ENCODE measurements at regions not wholly inside any gene's neighbourhood (a gene's known extent, or its start where the extent isn't known, plus 50 kb on each side); places are given as distances from the start of the nearest gene placed in this dataset.

DNA sequence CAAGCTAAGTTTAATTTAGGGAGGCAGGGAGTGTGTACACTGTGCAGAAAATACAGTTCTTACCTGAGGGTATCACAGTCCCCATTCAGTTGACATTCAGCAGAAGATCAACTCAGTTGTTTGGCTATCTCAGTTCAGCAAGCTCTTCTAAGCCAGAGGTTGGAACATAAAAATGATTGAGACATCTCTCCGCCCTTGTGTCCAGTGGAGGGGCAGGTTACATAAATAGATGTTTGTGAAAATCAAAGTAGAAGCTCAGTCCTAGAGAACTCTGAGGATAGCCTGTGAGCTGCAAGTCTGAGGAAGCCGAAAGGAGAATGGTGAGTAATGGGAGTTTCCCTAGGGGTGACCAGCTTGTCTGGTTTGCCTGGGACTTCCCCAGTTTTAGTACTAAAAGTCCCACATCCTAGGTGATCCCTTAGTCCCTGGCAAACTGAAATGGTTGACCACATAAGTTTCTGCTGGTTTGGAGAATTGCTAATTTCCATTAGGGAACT is 251.4 kb upstream of the ATP2B1 start:
- DNase-seq (ENCODE audit: low read depth), result peak; percentile 78

GRCh38 chr12:89959179-89959578 is 250.5 kb upstream of the ATP2B1 start:
- DNase-seq (ENCODE audit: low read depth), result no peak

- no peak for DNase-seq (ENCODE audit: low read depth)
Observed at GRCh38 chr12:89954259-89954658, 245.6 kb upstream of the ATP2B1 start.

GRCh38 chr12:89951694-89952060 is 243.0 kb upstream of the ATP2B1 start:
- no peak for DNase-seq (ENCODE audit: low read depth)

GRCh38 chr12:89951050-89951693 is 242.5 kb upstream of the ATP2B1 start:
- DNase-seq (ENCODE audit: low read depth), result peak; percentile 95

DNA sequence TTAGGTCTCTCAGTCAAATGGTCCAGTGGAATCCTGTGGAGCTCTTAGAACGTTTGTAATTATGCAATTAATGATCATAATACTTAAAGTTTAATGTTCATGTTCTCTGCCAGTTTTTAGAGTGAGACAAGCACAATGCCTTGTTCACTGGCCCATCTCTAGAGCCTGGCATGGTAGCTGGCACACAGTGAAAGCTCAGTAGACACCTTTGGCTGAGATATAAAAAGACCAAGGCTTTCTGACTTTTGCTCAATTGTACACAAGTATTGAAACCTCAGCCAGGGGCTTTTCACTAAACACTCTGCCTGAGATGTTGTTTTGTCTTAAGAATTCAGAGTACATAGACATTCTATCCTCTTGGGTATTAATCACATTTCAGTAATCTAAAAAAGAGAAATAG is 241.8 kb upstream of the ATP2B1 start:
- DNase-seq (ENCODE audit: low read depth), result no peak

- peak; percentile 91 for DNase-seq (ENCODE audit: low read depth)
Observed at GRCh38 chr12:89949457-89950195, 241.0 kb upstream of the ATP2B1 start.

- DNase-seq (ENCODE audit: low read depth), result no peak
Observed at GRCh38 chr12:89948271-89949175, 239.9 kb upstream of the ATP2B1 start.

DNA sequence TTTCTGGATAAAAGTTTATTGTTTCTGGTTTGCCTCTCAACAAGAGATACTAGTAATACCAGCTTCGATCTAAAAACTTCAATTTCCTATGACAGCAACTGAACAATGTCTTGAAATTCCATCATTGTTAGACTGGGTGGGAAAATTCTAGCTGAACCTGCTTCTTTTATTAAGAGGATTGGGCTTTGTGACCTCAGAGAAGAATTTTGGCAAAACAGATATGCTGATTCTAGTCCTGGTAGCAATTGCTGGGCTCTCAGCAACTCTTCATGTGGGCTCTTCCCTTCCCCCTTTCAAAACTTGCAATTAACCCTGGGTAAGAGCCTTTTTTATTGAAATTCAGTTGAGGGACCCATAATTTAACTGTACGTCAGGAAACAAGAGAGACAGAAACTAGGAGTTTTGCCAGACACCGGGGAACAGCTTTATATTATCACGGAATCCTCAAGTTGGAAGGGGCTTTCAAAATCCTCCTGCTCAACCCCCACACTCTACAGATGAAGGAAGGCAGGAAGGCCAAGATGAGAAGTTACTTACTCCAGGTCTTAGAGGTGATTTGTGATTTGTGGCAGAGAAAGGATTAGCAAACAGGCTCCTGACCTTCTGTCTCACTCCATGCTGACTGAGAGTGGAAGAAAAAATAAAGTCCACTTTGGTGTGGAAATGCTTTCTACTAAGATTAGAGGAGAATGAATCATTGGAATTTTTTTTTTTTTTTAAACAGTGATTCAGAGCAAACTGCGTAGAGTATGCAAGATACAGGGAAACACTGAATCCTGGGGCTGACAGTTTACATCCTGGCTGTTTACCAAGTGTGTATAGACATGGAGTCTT is 239.0 kb upstream of the ATP2B1 start:
- DNase-seq (ENCODE audit: low read depth), result peak; percentile 90

DNA sequence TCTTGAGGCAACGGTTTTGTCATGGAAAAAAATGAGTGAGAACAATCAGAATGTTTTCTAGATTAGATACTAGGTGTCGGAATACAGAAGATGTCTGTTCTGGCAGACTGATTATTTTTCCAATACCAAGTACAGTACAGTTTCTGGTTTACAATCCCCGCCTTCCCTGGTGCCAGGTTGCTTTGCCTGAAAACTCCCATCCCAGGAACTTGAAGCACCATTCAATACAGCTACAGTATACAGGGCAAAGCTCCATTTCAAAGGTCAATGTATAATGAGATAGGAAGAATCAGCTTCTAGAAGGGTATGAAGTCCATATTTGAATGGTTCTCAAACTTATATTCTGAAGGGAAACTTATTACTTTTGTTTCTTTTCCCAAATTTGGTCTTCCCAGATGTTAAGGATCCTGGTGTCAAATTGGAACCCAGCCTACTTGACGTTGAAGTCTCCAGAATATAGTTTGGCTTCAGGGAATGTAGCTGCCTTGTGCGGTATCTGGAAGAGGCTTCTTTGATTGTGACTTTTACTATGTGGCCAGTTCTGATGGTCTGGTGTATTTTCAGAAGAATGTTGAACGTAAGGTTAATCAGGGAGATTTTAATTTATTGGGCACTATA is 238.0 kb upstream of the ATP2B1 start:
- DNase-seq (ENCODE audit: low read depth), result no peak

GRCh38 chr12:89945123-89945522 is 236.5 kb upstream of the ATP2B1 start:
- DNase-seq (ENCODE audit: low read depth), result no peak

- peak; percentile 31 for DNase-seq (ENCODE audit: low read depth)
Observed at GRCh38 chr12:89943463-89943862, 234.8 kb upstream of the ATP2B1 start.

GRCh38 chr12:89941436-89941835 is 232.8 kb upstream of the ATP2B1 start:
- DNase-seq (ENCODE audit: low read depth), result no peak

DNA sequence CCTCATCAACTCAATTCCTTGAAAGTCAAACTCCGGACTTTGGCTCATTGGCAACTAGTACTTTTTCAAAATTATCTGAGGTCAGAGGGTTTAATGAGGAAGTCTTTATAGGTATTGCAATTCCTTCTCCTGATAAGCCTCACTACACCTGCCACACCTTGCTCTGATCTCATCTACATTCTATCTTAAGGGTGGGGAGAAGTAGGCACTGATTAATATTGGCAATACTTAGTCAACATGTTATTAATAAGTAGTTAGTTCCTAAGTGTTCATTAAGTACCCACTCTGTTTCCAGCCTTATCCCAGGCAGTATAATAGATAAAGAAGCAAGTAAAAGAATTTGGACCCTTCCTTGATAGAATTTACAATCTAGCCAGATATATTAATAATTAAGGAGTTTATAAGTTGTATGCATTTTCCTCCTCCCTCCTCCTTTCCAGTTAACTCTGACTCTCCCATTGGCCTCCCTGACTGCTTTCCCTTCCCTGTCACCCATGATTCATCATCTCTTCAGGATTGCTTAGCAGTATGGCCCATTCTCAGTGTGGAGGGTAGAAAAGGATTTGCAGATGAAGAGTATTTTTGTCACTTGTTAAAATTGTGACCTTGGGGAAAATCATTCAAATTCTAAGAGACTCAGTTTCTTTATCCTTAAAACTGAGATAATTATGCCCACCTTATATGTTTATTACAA is 231.0 kb upstream of the ATP2B1 start:
- no peak for DNase-seq (ENCODE audit: low read depth)

GRCh38 chr12:89936631-89937030 is 228.0 kb upstream of the ATP2B1 start:
- DNase-seq (ENCODE audit: low read depth), result no peak

DNA sequence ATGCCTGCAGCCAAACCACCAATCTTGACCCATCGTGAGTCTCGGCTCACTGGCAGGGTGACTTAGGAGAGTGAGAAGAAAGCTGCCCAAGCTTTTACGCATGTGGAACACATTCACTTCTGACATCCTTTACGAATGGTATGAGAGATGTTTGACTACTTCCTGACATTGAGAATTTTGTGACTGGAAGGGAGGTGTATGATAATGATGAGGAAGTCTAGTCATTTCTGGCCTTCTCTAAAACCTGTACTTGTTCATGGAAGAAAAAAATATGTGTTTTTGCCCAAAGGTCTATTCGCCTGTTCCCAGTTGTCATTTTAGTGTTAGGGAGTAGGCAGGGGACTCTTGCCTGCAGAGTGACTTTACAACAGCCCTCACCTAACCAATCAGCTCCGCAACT is 227.2 kb upstream of the ATP2B1 start:
- DNase-seq (ENCODE audit: low read depth), result no peak

DNA sequence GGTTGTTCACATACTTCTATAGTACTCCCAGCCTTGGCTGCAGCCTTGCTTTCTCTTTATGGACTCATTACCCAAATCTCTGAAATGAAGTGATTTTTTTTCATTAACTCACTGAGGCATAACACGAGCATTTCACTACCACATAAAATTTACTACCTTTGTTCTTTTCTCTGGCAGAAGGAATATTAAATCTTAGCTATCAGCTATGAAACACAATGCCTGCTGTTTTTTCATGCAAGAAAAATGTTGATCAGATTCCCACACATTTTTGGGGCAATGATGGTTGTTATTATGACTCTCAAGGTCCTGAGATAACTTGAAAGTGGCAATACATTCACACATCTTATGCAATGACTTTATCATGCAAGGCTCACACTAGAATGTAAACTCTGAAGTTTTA is 225.3 kb upstream of the ATP2B1 start:
- DNase-seq (ENCODE audit: low read depth), result no peak

DNA sequence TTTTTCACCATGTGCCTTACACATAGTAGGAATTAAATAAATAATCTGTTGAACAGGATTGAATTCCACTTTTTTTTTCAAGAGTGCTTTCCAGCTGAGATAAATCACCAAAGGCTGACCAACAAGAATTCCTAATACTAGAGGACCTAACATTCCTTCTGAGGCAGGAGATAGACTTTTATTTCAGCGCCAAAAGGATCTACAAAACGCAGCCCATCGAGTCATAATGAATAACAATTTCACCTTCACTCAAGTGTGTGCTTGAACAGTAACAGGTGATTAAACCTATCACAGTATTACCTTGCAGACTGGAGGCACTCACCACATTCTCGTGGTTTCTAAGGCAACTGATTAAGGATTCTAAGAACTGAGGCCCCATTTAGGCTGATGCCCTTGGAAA is 224.3 kb upstream of the ATP2B1 start:
- no peak for DNase-seq (ENCODE audit: low read depth)

DNA sequence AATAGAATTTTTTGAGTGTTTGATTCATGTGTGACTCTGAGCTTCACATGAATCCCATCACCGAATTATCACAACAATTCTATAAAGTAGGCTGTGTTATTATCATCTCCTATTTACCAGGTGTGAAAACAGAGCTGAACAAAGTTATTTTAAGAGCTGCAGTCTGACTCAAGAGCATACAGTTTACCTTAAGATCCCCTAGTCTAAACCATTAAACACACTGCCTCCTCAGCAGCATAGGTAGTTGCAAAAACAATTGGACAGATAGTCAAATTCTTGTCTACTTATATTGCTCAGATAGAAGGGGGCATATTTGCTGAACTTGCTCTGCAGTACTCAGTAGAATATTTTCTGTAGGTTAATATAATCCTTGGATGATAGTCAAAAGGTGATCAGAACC is 219.8 kb upstream of the ATP2B1 start:
- no peak for DNase-seq (ENCODE audit: low read depth)

DNA sequence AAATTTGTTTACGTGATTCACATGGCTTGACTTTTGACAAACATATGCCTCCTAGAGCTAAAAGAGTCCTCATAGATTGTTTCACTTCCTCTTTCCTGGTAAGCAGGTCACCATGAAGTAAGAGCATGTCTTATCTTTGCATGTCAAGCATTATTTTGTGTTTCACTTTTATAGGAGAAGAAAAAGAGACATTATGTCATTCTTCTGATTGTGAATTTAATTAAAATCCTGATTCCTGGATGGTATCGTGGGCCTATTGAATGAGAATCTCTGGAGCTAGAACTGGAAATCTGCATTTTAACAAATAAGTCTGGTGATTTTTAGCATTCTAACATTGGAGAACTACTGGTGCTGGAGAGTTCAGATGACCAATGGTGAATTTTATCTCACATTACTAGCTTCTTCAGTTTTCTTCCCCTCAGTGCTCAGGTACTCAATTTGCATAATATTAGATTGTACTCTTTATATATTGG is 218.6 kb upstream of the ATP2B1 start:
- no peak for DNase-seq (ENCODE audit: low read depth)
